GM19397 (cell line): ENCODE measurements at regions not wholly inside any gene's neighbourhood (a gene's known extent, or its start where the extent isn't known, plus 50 kb on each side); places are given as distances from the start of the nearest gene placed in this dataset.
"Not testable (repeated sequence)": the region's sequence is repeated elsewhere in the genome, so short reads cannot be mapped to it uniquely, and the experiment has no call there.

ENCODE experiments used
- ATAC-seq: cut with Tn5 transposase; IDR thresholded peaks from one replicate; pipeline ENCODE4 v1.9.1; 2021; ENCODE audit warnings: mild to moderate bottlenecking, moderate library complexity; ENCODE audit not compliant: unreplicated experiment

GRCh38 chr7:55299273-55299967 lies 65.7 kb upstream of the LANCL2 start:
- no peak for ATAC-seq

- no peak for ATAC-seq
These were observed 61.9 kb upstream of the LANCL2 start for GRCh38 chr7:55303220-55303619.

- ATAC-seq: no peak
These were observed 60.9 kb upstream of the LANCL2 start for GRCh38 chr7:55304018-55304762.

GRCh38 chr7:55305135-55305534 lies 60.0 kb upstream of the LANCL2 start:
- ATAC-seq: no peak

GRCh38 chr7:55306331-55306730 lies 58.8 kb upstream of the LANCL2 start:
- ATAC-seq: no peak

- no peak for ATAC-seq
These were observed 57.8 kb upstream of the LANCL2 start for GRCh38 chr7:55307123-55307916.

GRCh38 chr7:55308186-55308929 lies 56.8 kb upstream of the LANCL2 start:
- ATAC-seq: peak; percentile 1

GRCh38 chr7:55309040-55309991 lies 55.8 kb upstream of the LANCL2 start:
- ATAC-seq: peak; percentile 94

- no peak for ATAC-seq
These were observed 54.7 kb upstream of the LANCL2 start for GRCh38 chr7:55310287-55311025.

- ATAC-seq: not testable (repeated sequence)
These were observed 53.2 kb upstream of the LANCL2 start for GRCh38 chr7:55311892-55312291.

- not testable (repeated sequence) for ATAC-seq
These were observed 51.5 kb upstream of the LANCL2 start for GRCh38 chr7:55313671-55314070.

- no peak for ATAC-seq
These were observed 50.2 kb upstream of the LANCL2 start for GRCh38 chr7:55314967-55315366.
